GM23338 (cell line): ENCODE measurements at regions not wholly inside any gene's neighbourhood (a gene's known extent, or its start where the extent isn't known, plus 50 kb on each side); places are given as distances from the start of the nearest gene placed in this dataset.
A peak's percentile ranks its signal among the peaks of the same experiment; 100 is the strongest.

Experiments
- ATAC-seq: fragments of 200-7000 bp; cut with Tn5 transposase; 3 replicates; pipeline ENCODE4 v1.9.1; 2020
- DNase-seq: peaks from one replicate; pipeline ENCODE4 v3.0.0-alpha.2; 2015; ENCODE audit warnings: low spot score
- H2AFZ ChIP-seq: fragments of 200-600 bp; sonication (generic); 2 replicates; pipeline ENCODE4 v1.8.0; 2016; ENCODE audit warnings: antibody characterized with exemption, mild to moderate bottlenecking, moderate library complexity
- H3F3A ChIP-seq: fragments of 200-600 bp; sonication (generic); replicated peaks from 2 replicates; pipeline ENCODE4 v1.8.0; 2017; ENCODE audit warnings: antibody characterized with exemption, mixed run types, low read depth
- H3K27ac ChIP-seq: fragments of 200-600 bp; sonication (generic); 2 replicates; pipeline ENCODE4 v1.6.1; 2016; ENCODE audit warnings: low read depth
- H3K27me3 ChIP-seq: fragments of 200-600 bp; sonication (generic); 2 replicates; pipeline ENCODE4 v1.8.0; 2016; ENCODE audit warnings: mild to moderate bottlenecking, mixed run types, moderate library complexity; ENCODE audit not compliant: insufficient read depth
- H3K36me3 ChIP-seq: fragments of 200-600 bp; sonication (generic); 2 replicates; pipeline ENCODE4 v1.8.0; 2016; ENCODE audit warnings: mild to moderate bottlenecking; ENCODE audit not compliant: insufficient read depth
- H3K4me1 ChIP-seq: fragments of 200-600 bp; sonication (generic); 2 replicates; pipeline ENCODE4 v1.8.0; 2016; ENCODE audit warnings: mild to moderate bottlenecking, moderate library complexity; ENCODE audit not compliant: insufficient read depth
- H3K4me2 ChIP-seq: fragments of 200-600 bp; sonication (generic); 2 replicates; pipeline ENCODE4 v1.7.1; 2017; ENCODE audit warnings: mixed run types
- H3K4me3 ChIP-seq: fragments of 200-600 bp; sonication (generic); 2 replicates; pipeline ENCODE4 v1.6.1; 2016; ENCODE audit warnings: mixed run types
- H3K79me2 ChIP-seq: fragments of 200-600 bp; sonication (generic); replicated peaks from 2 replicates; pipeline ENCODE4 v1.8.0; 2017; ENCODE audit warnings: mild to moderate bottlenecking; ENCODE audit not compliant: insufficient read depth
- H3K9me2 ChIP-seq: fragments of 200-600 bp; sonication (generic); 2 replicates; pipeline ENCODE4 v1.8.0; 2017; ENCODE audit not compliant: insufficient read depth
- H4K20me1 ChIP-seq: fragments of 200-600 bp; sonication (generic); replicated peaks from 2 replicates; pipeline ENCODE4 v1.8.0; 2017; ENCODE audit warnings: mild to moderate bottlenecking; ENCODE audit not compliant: insufficient read depth
- H3K27ac Mint-ChIP-seq: 2 replicates; pipeline ENCODE4 v1.8.0; 2020; ENCODE audit warnings: inconsistent platforms, mild to moderate bottlenecking, moderate library complexity, mixed read lengths
- H3K27me3 Mint-ChIP-seq: 3 replicates; pipeline ENCODE4 v1.8.0; 2022; ENCODE audit warnings: low read depth, mild to moderate bottlenecking, moderate library complexity, mixed read lengths, inconsistent platforms; ENCODE audit not compliant: insufficient read depth, poor library complexity
- H3K36me3 Mint-ChIP-seq: 3 replicates; pipeline ENCODE4 v1.8.0; 2021; ENCODE audit warnings: low read depth, mild to moderate bottlenecking, inconsistent platforms, moderate library complexity, mixed read lengths
- H3K4me1 Mint-ChIP-seq: 3 replicates; pipeline ENCODE4 v1.8.0; 2020; ENCODE audit warnings: mild to moderate bottlenecking, inconsistent platforms, mixed read lengths
- H3K4me3 Mint-ChIP-seq: 3 replicates; pipeline ENCODE4 v1.8.0; 2021; ENCODE audit warnings: moderate library complexity, mild to moderate bottlenecking, inconsistent platforms, mixed read lengths
- H3K9me3 Mint-ChIP-seq: 3 replicates; pipeline ENCODE4 v1.8.0; 2020; ENCODE audit warnings: moderate library complexity, mild to moderate bottlenecking, inconsistent platforms, mixed read lengths
- CREB1 ChIP-seq: fragments of 250-450 bp; sonication (Bioruptor Pico); IDR thresholded peaks from 2 replicates; pipeline ENCODE4 v1.5.0; 2020; ENCODE audit warnings: low read depth, mild to moderate bottlenecking, moderate library complexity
- POLR2AphosphoS5 ChIP-seq: IDR thresholded peaks from 2 replicates; pipeline ENCODE4 v1.6.1; 2016; ENCODE audit warnings: antibody characterized with exemption, low read depth
- TF ChIP-seq, protein P1 (sequence below), 2 experiments: fragments of 200-600 bp in 1 of 2; sonication (generic) in 1 of 2; conservative IDR thresholded peaks; 2 replicates each; pipeline versions ENCODE4 v1.5.1 to v1.6.1; 2016 to 2017; ENCODE audit warnings: antibody characterized with exemption in 2 of 2, low read depth in 2 of 2, mild to moderate bottlenecking in 2 of 2, moderate library complexity in 1 of 2
- TF ChIP-seq, protein P2 (sequence below): fragments of 250-450 bp; sonication (Bioruptor Pico); IDR thresholded peaks from 2 replicates; pipeline ENCODE4 v1.5.0; 2020; ENCODE audit warnings: mild to moderate bottlenecking, moderate library complexity

DNA sequence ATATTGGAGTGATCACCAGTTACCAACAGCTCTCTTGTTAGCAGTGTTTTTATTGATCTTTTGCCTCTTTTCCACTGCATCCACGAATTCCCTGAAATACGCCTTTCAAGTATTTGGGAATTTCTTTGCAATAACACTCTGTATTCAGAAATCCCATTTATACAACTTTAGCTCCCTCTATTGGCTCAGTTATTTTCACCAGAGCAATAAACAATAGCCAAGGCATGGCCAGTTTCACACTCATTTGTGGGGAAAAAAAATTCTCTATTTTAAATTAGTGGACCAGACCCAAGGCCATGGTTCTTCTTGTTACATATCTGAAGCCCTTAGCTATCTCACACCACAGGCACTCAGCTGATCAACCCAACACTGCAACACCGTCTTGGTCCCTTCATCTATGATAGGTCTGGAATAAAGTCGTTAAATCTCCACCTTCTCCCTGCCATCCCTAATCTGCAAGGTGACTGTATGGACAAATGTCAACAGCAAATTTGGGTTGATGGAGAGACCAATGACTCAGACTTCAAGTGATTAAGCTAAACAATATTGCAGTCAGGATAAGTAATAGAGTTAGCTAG lies 92.4 kb upstream of the TMEM260 start:
- peak; percentile 57 for DNase-seq
- H3K9me2 ChIP-seq, result no peaks in the 10 kb centered on the region
- no peaks in the 10 kb centered on the region for H3F3A ChIP-seq
- Mint-ChIP-seq H3K27ac (no peak overlapping the region), H3K27me3 (no peaks in the 10 kb centered on the region), H3K4me3 (no peak overlapping the region), H3K9me3 (no peaks in the 10 kb centered on the region), H3K4me1 (peaks cover 10% of the 10 kb centered on the region), H3K36me3 (no peaks in the 10 kb centered on the region)
- no peak for ATAC-seq
- H3K79me2 ChIP-seq, result no peaks in the 10 kb centered on the region
- TF ChIP-seq, protein P1, sequence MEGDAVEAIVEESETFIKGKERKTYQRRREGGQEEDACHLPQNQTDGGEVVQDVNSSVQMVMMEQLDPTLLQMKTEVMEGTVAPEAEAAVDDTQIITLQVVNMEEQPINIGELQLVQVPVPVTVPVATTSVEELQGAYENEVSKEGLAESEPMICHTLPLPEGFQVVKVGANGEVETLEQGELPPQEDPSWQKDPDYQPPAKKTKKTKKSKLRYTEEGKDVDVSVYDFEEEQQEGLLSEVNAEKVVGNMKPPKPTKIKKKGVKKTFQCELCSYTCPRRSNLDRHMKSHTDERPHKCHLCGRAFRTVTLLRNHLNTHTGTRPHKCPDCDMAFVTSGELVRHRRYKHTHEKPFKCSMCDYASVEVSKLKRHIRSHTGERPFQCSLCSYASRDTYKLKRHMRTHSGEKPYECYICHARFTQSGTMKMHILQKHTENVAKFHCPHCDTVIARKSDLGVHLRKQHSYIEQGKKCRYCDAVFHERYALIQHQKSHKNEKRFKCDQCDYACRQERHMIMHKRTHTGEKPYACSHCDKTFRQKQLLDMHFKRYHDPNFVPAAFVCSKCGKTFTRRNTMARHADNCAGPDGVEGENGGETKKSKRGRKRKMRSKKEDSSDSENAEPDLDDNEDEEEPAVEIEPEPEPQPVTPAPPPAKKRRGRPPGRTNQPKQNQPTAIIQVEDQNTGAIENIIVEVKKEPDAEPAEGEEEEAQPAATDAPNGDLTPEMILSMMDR (conservative IDR thresholded peaks at IDR 0.05; ENCODE audit: low read depth in 2 of 2), result peak; percentile 64 to 70
- TF ChIP-seq POLR2AphosphoS5, result no peak
- H3K27ac ChIP-seq, result no peak overlapping the region
- no peaks in the 10 kb centered on the region for H4K20me1 ChIP-seq
- 0 out of 2 replicates have a peak, but pooled peaks cover 2% of the 10 kb centered on the region for H3K4me1 ChIP-seq
- H3K36me3 ChIP-seq, result no peaks in the 10 kb centered on the region
- H3K27me3 ChIP-seq, result no peaks in the 10 kb centered on the region
- no peak overlapping the region for H3K4me2 ChIP-seq
- H3K4me3 ChIP-seq, result no peak overlapping the region
- H2AFZ ChIP-seq, result no peak overlapping the region

DNA sequence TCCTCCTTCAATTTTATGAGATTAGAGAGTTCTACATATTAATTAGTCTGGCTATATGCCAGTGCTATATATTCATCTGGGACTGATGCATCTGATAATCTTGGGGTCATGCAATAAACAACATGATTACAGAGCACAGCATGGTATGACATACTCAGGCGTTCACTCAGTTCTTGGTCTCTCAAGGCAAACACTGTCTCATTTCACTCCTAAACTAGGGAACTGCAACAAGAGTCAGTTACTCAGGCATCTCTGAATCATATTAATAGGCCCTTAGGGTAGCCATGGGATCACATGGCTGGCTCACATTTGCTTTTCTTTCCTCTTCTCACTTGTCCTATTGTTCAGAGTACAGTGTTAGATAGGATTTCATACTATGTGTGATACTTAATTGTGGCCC lies 91.8 kb upstream of the TMEM260 start:
- no peak overlapping the region for H3K27ac ChIP-seq
- no peaks in the 10 kb centered on the region for H3F3A ChIP-seq
- no peak overlapping the region for H3K4me2 ChIP-seq
- no peak for DNase-seq
- Mint-ChIP-seq H3K27ac (no peak overlapping the region), H3K4me3 (no peak overlapping the region), H3K36me3 (no peaks in the 10 kb centered on the region), H3K4me1 (peaks cover 11% of the 10 kb centered on the region), H3K27me3 (no peaks in the 10 kb centered on the region), H3K9me3 (no peaks in the 10 kb centered on the region)
- no peak overlapping the region for H2AFZ ChIP-seq
- ATAC-seq, result no peak
- no peaks in the 10 kb centered on the region for H4K20me1 ChIP-seq
- no peaks in the 10 kb centered on the region for H3K27me3 ChIP-seq
- 0 out of 2 replicates have a peak, but pooled peaks cover 5% of the 10 kb centered on the region for H3K4me1 ChIP-seq
- no peaks in the 10 kb centered on the region for H3K9me2 ChIP-seq
- no peak overlapping the region for H3K4me3 ChIP-seq
- no peaks in the 10 kb centered on the region for H3K36me3 ChIP-seq
- H3K79me2 ChIP-seq, result no peaks in the 10 kb centered on the region
- TF ChIP-seq CREB1 (CRISPR knock-in tag), result no peak
- TF ChIP-seq, protein P2, sequence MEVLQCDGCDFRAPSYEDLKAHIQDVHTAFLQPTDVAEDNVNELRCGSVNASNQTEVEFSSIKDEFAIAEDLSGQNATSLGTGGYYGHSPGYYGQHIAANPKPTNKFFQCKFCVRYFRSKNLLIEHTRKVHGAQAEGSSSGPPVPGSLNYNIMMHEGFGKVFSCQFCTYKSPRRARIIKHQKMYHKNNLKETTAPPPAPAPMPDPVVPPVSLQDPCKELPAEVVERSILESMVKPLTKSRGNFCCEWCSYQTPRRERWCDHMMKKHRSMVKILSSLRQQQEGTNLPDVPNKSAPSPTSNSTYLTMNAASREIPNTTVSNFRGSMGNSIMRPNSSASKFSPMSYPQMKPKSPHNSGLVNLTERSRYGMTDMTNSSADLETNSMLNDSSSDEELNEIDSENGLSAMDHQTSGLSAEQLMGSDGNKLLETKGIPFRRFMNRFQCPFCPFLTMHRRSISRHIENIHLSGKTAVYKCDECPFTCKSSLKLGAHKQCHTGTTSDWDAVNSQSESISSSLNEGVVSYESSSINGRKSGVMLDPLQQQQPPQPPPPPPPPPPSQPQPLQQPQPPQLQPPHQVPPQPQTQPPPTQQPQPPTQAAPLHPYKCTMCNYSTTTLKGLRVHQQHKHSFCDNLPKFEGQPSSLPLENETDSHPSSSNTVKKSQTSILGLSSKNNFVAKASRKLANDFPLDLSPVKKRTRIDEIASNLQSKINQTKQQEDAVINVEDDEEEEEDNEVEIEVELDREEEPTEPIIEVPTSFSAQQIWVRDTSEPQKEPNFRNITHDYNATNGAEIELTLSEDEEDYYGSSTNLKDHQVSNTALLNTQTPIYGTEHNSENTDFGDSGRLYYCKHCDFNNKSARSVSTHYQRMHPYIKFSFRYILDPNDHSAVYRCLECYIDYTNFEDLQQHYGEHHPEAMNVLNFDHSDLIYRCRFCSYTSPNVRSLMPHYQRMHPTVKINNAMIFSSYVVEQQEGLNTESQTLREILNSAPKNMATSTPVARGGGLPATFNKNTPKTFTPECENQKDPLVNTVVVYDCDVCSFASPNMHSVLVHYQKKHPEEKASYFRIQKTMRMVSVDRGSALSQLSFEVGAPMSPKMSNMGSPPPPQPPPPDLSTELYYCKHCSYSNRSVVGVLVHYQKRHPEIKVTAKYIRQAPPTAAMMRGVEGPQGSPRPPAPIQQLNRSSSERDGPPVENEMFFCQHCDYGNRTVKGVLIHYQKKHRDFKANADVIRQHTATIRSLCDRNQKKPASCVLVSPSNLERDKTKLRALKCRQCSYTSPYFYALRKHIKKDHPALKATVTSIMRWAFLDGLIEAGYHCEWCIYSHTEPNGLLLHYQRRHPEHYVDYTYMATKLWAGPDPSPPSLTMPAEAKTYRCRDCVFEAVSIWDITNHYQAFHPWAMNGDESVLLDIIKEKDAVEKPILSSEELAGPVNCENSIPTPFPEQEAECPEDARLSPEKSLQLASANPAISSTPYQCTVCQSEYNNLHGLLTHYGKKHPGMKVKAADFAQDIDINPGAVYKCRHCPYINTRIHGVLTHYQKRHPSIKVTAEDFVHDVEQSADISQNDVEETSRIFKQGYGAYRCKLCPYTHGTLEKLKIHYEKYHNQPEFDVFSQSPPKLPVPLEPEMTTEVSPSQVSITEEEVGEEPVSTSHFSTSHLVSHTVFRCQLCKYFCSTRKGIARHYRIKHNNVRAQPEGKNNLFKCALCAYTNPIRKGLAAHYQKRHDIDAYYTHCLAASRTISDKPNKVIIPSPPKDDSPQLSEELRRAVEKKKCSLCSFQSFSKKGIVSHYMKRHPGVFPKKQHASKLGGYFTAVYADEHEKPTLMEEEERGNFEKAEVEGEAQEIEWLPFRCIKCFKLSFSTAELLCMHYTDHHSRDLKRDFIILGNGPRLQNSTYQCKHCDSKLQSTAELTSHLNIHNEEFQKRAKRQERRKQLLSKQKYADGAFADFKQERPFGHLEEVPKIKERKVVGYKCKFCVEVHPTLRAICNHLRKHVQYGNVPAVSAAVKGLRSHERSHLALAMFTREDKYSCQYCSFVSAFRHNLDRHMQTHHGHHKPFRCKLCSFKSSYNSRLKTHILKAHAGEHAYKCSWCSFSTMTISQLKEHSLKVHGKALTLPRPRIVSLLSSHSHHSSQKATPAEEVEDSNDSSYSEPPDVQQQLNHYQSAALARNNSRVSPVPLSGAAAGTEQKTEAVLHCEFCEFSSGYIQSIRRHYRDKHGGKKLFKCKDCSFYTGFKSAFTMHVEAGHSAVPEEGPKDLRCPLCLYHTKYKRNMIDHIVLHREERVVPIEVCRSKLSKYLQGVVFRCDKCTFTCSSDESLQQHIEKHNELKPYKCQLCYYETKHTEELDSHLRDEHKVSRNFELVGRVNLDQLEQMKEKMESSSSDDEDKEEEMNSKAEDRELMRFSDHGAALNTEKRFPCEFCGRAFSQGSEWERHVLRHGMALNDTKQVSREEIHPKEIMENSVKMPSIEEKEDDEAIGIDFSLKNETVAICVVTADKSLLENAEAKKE (CRISPR knock-in tag), result no peak
